GM19324 (cell line): ENCODE measurements at regions not wholly inside any gene's neighbourhood (a gene's known extent, or its start where the extent isn't known, plus 50 kb on each side); places are given as distances from the start of the nearest gene placed in this dataset.
"Not testable (repeated sequence)": the region's sequence is repeated elsewhere in the genome, so short reads cannot be mapped to it uniquely, and the experiment has no call there.

Experiments used
- ATAC-seq: cut with Tn5 transposase; IDR thresholded peaks from one replicate; pipeline ENCODE4 v1.9.1; 2021; ENCODE audit warnings: mild to moderate bottlenecking, moderate library complexity; ENCODE audit not compliant: unreplicated experiment, low FRiP score

DNA sequence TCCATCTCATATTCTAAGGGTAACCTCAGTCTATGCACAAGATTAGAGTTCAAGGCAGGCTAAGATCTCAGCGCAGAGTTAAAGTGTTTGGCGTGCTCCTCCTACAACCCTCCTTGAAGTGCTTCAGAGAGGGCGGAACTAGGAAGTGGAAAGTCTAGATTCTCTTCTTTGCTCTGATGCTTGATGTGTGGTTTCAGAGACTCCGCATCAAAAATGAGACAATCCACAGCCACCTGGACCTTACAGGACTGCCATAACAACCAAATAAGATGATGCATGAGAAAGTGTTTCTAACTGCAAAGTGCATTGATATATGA is 161.3 kb upstream of the ATP11B start:
- ATAC-seq, result no peak

DNA sequence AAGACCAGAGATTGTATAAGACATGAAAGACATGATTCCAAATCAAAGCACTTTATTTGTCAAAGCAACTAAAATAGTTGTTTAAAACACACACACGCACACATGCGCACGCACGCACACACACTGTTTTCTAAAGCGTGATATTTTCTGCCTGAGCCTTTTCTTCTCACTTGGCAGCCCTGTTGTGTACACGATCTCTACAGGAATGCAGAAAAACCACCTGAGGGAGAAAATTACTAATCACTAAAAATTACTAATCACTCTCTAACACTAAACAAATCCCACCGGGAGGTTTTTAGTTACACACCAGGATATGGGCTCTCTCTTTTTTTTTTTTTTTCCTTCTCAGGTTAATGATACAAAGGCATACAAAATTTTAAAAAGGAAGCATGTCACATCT is 160.1 kb upstream of the ATP11B start:
- ATAC-seq, result no peak

DNA sequence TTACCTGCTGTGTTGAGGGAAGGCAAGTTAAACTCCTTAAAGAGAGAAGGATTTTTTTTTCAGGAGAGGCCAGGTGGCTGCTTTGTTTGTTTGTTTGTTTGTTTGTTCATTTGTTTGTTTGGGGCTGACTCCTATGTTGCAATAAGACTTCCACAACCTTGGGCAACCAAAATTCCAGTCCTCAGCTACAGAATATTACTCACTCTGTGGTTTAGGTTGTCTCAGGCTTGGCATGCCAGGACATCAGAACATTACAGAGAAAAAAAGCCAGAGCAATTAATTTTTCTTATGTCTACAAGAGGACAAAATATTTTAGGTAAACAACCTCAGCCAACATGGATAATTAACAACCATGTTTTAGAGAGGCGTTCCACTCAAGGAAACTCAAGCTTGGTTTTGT is 156.7 kb upstream of the ATP11B start:
- ATAC-seq, result no peak

- ATAC-seq, result no peak
Observed at GRCh38 chr3:182637350-182638110, 155.8 kb upstream of the ATP11B start.

GRCh38 chr3:182644013-182644412 is 149.3 kb upstream of the ATP11B start:
- ATAC-seq, result no peak

- ATAC-seq, result no peak
Observed at GRCh38 chr3:182644790-182645433, 148.4 kb upstream of the ATP11B start.

- ATAC-seq, result no peak
Observed at GRCh38 chr3:182650568-182651128, 142.7 kb upstream of the ATP11B start.

GRCh38 chr3:182651461-182651860 is 141.8 kb upstream of the ATP11B start:
- no peak for ATAC-seq

DNA sequence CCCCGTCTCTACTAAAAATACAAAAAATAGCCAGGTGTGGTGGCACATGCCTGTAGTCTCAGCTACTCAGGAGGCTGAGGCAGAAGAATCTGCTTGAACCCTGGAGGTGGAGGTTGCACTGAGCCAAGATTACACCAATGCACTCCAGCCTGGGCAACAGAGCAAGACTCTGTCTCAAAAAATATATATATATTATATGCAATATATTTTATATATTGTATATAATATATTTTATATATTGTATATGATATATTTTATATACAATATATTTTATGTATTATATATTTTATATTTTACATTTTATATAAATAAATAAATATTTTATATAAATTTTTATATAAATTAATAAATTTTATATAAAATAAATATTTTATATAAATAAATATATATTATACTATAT is 140.2 kb upstream of the ATP11B start:
- ATAC-seq, result not testable (repeated sequence)

- no peak for ATAC-seq
Observed at GRCh38 chr3:182668541-182668940, 124.8 kb upstream of the ATP11B start.

GRCh38 chr3:182668974-182669373 is 124.3 kb upstream of the ATP11B start:
- ATAC-seq, result no peak

DNA sequence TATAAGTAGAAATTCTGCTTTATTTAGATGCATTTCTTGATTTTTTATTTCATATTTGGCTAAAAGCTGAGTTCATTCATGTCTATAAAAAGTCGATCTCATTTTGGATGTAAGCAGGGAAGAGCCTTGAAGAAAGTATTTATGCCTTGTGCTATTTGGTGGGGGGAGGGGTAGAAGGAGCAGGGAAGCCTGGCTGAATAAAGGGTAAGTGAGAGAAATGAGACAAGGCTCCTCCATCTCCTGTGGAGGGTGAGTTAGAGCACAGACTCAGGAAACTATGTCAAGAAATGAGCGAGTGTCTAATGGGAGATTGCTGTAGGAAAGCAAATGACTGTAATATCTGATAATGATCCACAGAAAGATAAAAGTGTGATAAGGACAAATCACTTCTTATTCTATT is 121.8 kb upstream of the ATP11B start:
- no peak for ATAC-seq

DNA sequence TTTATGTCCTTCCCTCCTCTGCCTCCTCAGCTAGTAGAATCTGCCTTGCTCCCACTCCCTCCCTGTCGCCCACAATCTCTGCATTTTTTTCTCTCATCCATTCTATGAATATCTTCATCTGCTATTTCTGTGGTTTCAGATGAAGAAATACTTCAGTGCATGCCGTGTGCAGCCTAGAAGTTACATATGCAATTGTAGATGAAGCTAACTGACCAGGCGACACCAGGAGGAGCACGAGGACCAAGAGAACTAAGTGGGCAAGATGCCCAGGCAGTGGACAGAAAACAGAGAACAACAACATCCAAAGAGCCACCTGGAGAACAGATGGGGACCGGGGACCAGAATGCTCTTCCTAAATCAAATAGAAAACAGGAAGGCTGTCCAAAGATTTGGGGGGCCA is 121.4 kb upstream of the ATP11B start:
- ATAC-seq, result no peak

- no peak for ATAC-seq
Observed at GRCh38 chr3:182673336-182673735, 120.0 kb upstream of the ATP11B start.

DNA sequence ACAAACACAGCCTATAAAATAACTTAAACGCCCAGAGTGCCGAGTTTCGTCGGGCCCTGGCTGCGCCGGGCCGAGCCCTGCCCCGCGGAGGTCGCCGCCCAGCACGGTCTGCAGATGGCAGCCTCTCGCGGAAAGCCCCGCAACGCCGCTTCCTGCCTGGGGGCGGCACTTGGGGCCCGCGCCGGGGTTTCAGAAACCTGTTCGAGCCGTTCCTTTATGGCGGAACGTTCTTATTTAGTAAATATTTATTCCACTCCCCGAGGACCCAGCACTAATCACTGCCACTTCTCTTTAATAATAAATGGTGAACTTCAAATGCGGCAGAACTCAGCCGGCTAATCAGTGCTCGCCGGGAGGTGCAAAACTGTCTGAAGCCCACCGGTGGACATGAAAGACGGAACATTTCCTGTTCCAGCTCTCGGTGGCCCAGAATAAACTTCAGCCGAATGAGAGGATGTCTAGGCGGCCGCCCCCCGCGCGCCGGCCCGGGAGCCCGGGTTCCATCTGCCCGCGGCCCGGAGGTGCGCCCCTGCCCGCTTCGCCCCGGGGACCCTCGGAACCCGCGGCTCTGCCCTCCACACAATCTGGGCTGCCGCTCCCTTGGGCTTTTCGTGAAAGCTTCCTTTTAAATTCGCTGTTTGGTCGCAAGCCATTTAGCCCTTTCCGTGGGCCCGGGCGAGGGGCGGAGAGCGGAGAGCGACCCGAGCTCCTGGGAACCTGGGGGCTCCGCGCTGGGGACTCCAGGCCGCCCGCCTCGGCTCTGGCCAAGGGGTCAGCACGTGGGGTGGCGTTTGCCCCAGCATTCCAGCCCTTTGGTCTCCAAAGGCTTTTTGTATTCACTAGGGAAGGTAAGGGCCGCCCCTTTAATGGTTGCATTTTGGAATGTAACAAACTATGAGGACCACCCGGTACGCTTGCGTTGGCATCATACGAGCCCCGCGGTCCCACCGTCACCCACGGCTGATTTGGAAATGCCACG is 110.8 kb upstream of the ATP11B start:
- ATAC-seq, result peak; percentile 90

GRCh38 chr3:182683453-182683852 is 109.9 kb upstream of the ATP11B start:
- peak; percentile 59 for ATAC-seq

DNA sequence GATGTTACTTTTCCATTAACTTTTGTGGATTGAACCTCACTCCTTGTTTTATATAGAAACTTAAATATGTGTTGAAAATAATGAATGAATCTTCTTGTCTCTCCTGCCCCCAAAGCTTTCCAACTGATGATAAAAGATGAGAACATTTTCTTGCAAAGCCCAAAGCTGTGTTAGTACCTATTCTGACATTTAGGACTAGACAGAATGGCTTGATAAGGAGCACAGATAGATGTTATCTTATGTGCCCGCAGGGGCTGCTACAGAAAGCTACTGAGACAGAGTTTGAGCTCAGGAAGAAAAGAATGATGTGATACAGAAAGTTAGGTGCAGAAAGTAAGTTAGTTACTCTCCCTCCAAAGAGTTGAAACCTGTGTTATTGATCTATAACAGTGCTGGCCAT is 109.4 kb upstream of the ATP11B start:
- no peak for ATAC-seq

GRCh38 chr3:182686033-182686886 is 107.0 kb upstream of the ATP11B start:
- no peak for ATAC-seq

DNA sequence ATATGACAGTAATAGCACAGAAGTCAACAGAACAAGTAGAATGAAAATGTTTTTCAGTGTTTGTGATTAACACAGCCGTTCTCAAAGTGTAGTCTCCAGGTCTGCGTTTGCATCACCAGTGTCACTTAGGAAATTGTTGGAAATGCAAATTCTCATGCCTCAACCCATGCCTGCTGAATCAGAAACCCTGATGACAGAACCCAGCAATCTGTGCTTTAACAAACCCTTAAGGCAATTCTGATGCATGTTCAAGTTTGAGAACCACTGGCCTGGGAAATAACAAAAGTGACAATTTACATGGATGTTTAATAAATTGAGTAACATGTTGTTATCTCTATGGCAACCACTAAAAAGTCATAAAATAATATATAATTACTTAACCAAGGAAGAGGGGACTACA is 103.1 kb upstream of the ATP11B start:
- no peak for ATAC-seq

DNA sequence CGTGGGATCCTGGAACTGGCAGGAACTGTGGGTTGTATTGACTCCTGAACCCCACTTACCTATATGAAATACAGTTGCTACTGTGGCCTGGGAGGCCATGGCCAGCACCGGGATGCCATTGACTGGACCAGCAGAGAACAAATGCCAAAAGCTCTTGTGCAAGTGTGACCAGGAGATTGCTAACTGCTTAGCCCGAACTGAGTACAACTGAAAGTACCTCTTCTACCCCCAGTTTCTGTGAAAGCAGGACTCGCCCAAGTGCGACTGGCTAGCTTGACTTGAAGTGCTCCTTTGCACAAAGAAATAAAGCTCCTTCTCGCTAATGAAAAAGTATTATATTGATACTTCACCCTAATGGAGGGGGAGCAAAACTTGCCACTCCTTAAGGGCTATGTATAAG is 101.3 kb upstream of the ATP11B start:
- ATAC-seq, result peak; percentile 73
